ENCODE measurements at regions not wholly inside any gene's neighbourhood (a gene's known extent, or its start where the extent isn't known, plus 50 kb on each side); places are given as distances from the start of the nearest gene placed in this dataset.

- TF ChIP-seq FOXJ3 (CRISPR knock-in tag; IDR thresholded peaks at IDR 0.05), result no peak
Measured at GRCh38 chr16:61194573-61194972, 841.7 kb downstream of the CDH8 start (continued).

- Histone ChIP-seq H2AFZ (ENCODE audit: low read depth) (no peak overlapping the region), H3K27ac (ENCODE audit: low read depth in 2 of 2, low read length in 1 of 2) (no peak overlapping the region), H3K9me2 (no peaks in the 10 kb centered on the region), H3K4me3 (ENCODE audit: low read depth in 2 of 2, low read length in 1 of 2) (no peak overlapping the region), H3K4me2 (no peak overlapping the region), H3F3A (replicated peaks; ENCODE audit: insufficient read depth) (no peaks in the 10 kb centered on the region), H3K9me3 (no peaks in the 10 kb centered on the region; the same call in 1 of the 2 replicates), H4K20me1 (ENCODE audit: insufficient read depth) (no peaks in the 10 kb centered on the region), H3K9ac (no peak overlapping the region), H3K4me1 (ENCODE audit: control insufficient read depth in 1 of 2, insufficient read depth in 2 of 2, low read depth in 1 of 2, low read length in 1 of 2) (no peaks in the 10 kb centered on the region), H3K27me3 (ENCODE audit: insufficient read depth) (no peaks in the 10 kb centered on the region), H3K36me3 (replicated peaks in 1 of 2; ENCODE audit: control insufficient read depth in 1 of 2, insufficient read depth in 2 of 2, low read length in 1 of 2) (no peaks in the 10 kb centered on the region), H3K79me2 (ENCODE audit: insufficient read depth) (no peaks in the 10 kb centered on the region)
- POLR2A ChIA-PET, result no interaction called here
- WGBS (ENCODE audit: low lambda C conversion rate), result 20% methylated on average over 1 of the region's 1 CpG
- DNase-seq, result no peak
- TF ChIP-seq RFX5 (IDR thresholded peaks at IDR 0.05; ENCODE audit: low read length) (no peak), MXI1 (IDR thresholded peaks at IDR 0.05; ENCODE audit: low read depth, low read length) (no peak), POLR2AphosphoS5 (IDR thresholded peaks at IDR 0.05; ENCODE audit: low read depth, low read length) (no peak), NFIC (IDR thresholded peaks at IDR 0.05; ENCODE audit: borderline replicate concordance) (no peak), RXRA (IDR thresholded peaks at IDR 0.05; ENCODE audit: borderline replicate concordance, low read depth) (no peak), GATA2 (CRISPR knock-in tag; IDR thresholded peaks at IDR 0.05) (no peak), USF2 (IDR thresholded peaks at IDR 0.05; ENCODE audit: borderline replicate concordance, low read depth, low read length) (no peak), FOXM1 (IDR thresholded peaks at IDR 0.05; ENCODE audit: low read depth) (no peak), EZH2phosphoT487 (IDR thresholded peaks at IDR 0.05; ENCODE audit: borderline replicate concordance, low read depth) (no peak), ELF1 (IDR thresholded peaks at IDR 0.05) (no peak), MEF2A (IDR thresholded peaks at IDR 0.05; ENCODE audit: borderline replicate concordance, low read depth) (no peak), TEAD4 (IDR thresholded peaks at IDR 0.05; ENCODE audit: borderline replicate concordance, insufficient read depth) (no peak), EP300 (IDR thresholded peaks at IDR 0.05; ENCODE audit: borderline replicate concordance in 1 of 2, low read depth in 1 of 2, low read length in 1 of 2) (no peak), CHD2 (IDR thresholded peaks at IDR 0.05; ENCODE audit: low read length, partially characterized antibody) (no peak), GABPA (IDR thresholded peaks at IDR 0.05; ENCODE audit: low read depth) (no peak), PBX3 (IDR thresholded peaks at IDR 0.05) (no peak), ZBTB33 (IDR thresholded peaks at IDR 0.05; ENCODE audit: borderline replicate concordance, low read depth) (no peak), FOXJ3 (CRISPR knock-in tag; IDR thresholded peaks at IDR 0.05) (no peak)
- CTCF ChIA-PET, result no interaction called here
Measured at GRCh38 chr16:61182391-61182790, 853.8 kb downstream of the CDH8 start.

Measured in SK-N-SH (cell line).